Osteocyte (in vitro differentiated cells): ENCODE measurements at regions not wholly inside any gene's neighbourhood (a gene's known extent, or its start where the extent isn't known, plus 50 kb on each side); places are given as distances from the start of the nearest gene placed in this dataset.

ENCODE experiments used
- DNase-seq: peaks from one replicate; pipeline ENCODE4 v3.0.0; 2021; ENCODE audit warnings: mixed read lengths; ENCODE audit not compliant: unreplicated experiment; ENCODE audit errors: extremely low spot score
- H3K27ac Mint-ChIP-seq: one replicate; pipeline ENCODE4 v1.8.0; 2021; ENCODE audit warnings: mild to moderate bottlenecking, mixed read lengths; ENCODE audit not compliant: unreplicated experiment
- H3K27me3 Mint-ChIP-seq: one replicate; pipeline ENCODE4 v1.8.0; 2021; ENCODE audit warnings: mixed read lengths; ENCODE audit not compliant: unreplicated experiment
- H3K36me3 Mint-ChIP-seq: one replicate; pipeline ENCODE4 v1.8.0; 2021; ENCODE audit warnings: mixed read lengths; ENCODE audit not compliant: unreplicated experiment
- H3K4me1 Mint-ChIP-seq: one replicate; pipeline ENCODE4 v1.8.0; 2021; ENCODE audit warnings: mixed read lengths; ENCODE audit not compliant: unreplicated experiment
- H3K4me3 Mint-ChIP-seq: one replicate; pipeline ENCODE4 v1.8.0; 2021; ENCODE audit warnings: mild to moderate bottlenecking, moderate library complexity, mixed read lengths; ENCODE audit not compliant: unreplicated experiment
- H3K9me3 Mint-ChIP-seq: one replicate; pipeline ENCODE4 v1.8.0; 2021; ENCODE audit warnings: mixed read lengths; ENCODE audit not compliant: unreplicated experiment
- CTCF ChIP-seq: fragments of 200-600 bp; sonication (generic); IDR thresholded peaks from 2 replicates; pipeline ENCODE4 v1.5.0; 2021; ENCODE audit warnings: antibody characterized with exemption, mild to moderate bottlenecking, moderate library complexity

- Mint-ChIP-seq H3K4me3 (no peak overlapping the region), H3K27me3 (no peaks in the 10 kb centered on the region), H3K27ac (no peak overlapping the region), H3K4me1 (no peaks in the 10 kb centered on the region), H3K36me3 (no peaks in the 10 kb centered on the region), H3K9me3 (peaks cover 6% of the 10 kb centered on the region)
- no peak for TF ChIP-seq CTCF
- no peak for DNase-seq
Observed at GRCh38 chr7:155993420-155994278, 181.4 kb upstream of the SHH start.

GRCh38 chr7:155992974-155993373 lies 180.7 kb upstream of the SHH start:
- Mint-ChIP-seq H3K27me3 (no peaks in the 10 kb centered on the region), H3K27ac (no peak overlapping the region), H3K9me3 (peaks cover 6% of the 10 kb centered on the region), H3K36me3 (no peaks in the 10 kb centered on the region), H3K4me1 (no peaks in the 10 kb centered on the region), H3K4me3 (no peak overlapping the region)
- no peak for DNase-seq
- no peak for TF ChIP-seq CTCF

- no peaks in the 10 kb centered on the region for H3K27me3 Mint-ChIP-seq
- no peak overlapping the region for H3K27ac Mint-ChIP-seq
- no peaks in the 10 kb centered on the region for H3K36me3 Mint-ChIP-seq
- H3K9me3 Mint-ChIP-seq = peaks cover 6% of the 10 kb centered on the region
- no peak for DNase-seq
- TF ChIP-seq CTCF = no peak
- no peak overlapping the region for H3K4me3 Mint-ChIP-seq
- no peaks in the 10 kb centered on the region for H3K4me1 Mint-ChIP-seq
Observed at GRCh38 chr7:155992538-155992937, 180.3 kb upstream of the SHH start.

GRCh38 chr7:155992107-155992506 lies 179.8 kb upstream of the SHH start:
- no peak overlapping the region for H3K27ac Mint-ChIP-seq
- no peaks in the 10 kb centered on the region for H3K36me3 Mint-ChIP-seq
- no peak for DNase-seq
- H3K4me3 Mint-ChIP-seq = no peak overlapping the region
- no peaks in the 10 kb centered on the region for H3K27me3 Mint-ChIP-seq
- TF ChIP-seq CTCF = no peak
- H3K4me1 Mint-ChIP-seq = no peaks in the 10 kb centered on the region
- peaks cover 6% of the 10 kb centered on the region for H3K9me3 Mint-ChIP-seq

GRCh38 chr7:155991470-155991869 lies 179.2 kb upstream of the SHH start:
- H3K27ac Mint-ChIP-seq = no peak overlapping the region
- no peak for DNase-seq
- H3K36me3 Mint-ChIP-seq = no peaks in the 10 kb centered on the region
- peaks cover 6% of the 10 kb centered on the region for H3K9me3 Mint-ChIP-seq
- no peak for TF ChIP-seq CTCF
- H3K4me1 Mint-ChIP-seq = no peaks in the 10 kb centered on the region
- H3K4me3 Mint-ChIP-seq = no peak overlapping the region
- H3K27me3 Mint-ChIP-seq = no peaks in the 10 kb centered on the region
